Lower leg skin (tissue), 4 donors: ENCODE measurements at regions not wholly inside any gene's neighbourhood (a gene's known extent, or its start where the extent isn't known, plus 50 kb on each side); places are given as distances from the start of the nearest gene placed in this dataset.

ENCODE experiments used
- DNase-seq, 2 donors: peaks; one replicate each; pipeline ENCODE4 v3.0.0-alpha.2; 2019; ENCODE audit warnings: low spot score in 2 of 2
- H3K4me3 ChIP-seq: fragments of 200-600 bp; sonication (generic); 2 replicates; pipeline ENCODE4 v1.5.1; 2017; ENCODE audit warnings: mild to moderate bottlenecking, low read depth; ENCODE audit not compliant: poor library complexity, severe bottlenecking
- CTCF ChIP-seq, 3 donors: fragments of 450-650 bp; IDR thresholded peaks; one replicate each; pipeline ENCODE4 v1.5.1; 2016; ENCODE audit warnings: antibody characterized with exemption in 3 of 3, mild to moderate bottlenecking in 3 of 3, moderate library complexity in 2 of 3
- POLR2A ChIP-seq, 2 donors: fragments of 450-650 bp; IDR thresholded peaks; one replicate each; pipeline ENCODE4 v1.6.1; 2016 to 2017; ENCODE audit warnings: antibody characterized with exemption in 2 of 2, mild to moderate bottlenecking in 1 of 2, moderate library complexity in 1 of 2
- WGBS, 2 donors: methylation state at CpG; one replicate each; pipeline ENCODE4 v1.1.5; 2018; 5-methylcytosine and 5-hydroxymethylcytosine counted together
- intact Hi-C: fragments of 100-400 bp; cut with DNase I; formaldehyde crosslinking; loops from one replicate; pipeline ENCODE4 v1.15.0; 2023; ENCODE audit warnings: low total_unique reads

GRCh38 chr6:3603340-3604130, 146.7 kb upstream of the SLC22A23 start:
- WGBS, 2 donors, result 90% methylated on average over 5 of the region's 5 CpGs
- TF ChIP-seq CTCF (IDR thresholded peaks at IDR 0.05) (no peak), POLR2A (IDR thresholded peaks at IDR 0.05) (no peak)

GRCh38 chr6:3601570-3601969, 144.7 kb upstream of the SLC22A23 start:
- intact Hi-C loops, result no loop called here
- TF ChIP-seq POLR2A (IDR thresholded peaks at IDR 0.05), result no peak
- no peak for TF ChIP-seq CTCF (IDR thresholded peaks at IDR 0.05)
- DNase-seq, result no peak
- no peak overlapping the region for H3K4me3 ChIP-seq
- 94 to 96% methylated on average over 3 of the region's 3 CpGs for WGBS, 2 donors

More at GRCh38 chr6:3603340-3604130, 146.7 kb upstream of the SLC22A23 start:
- DNase-seq, result no peak
- H3K4me3 ChIP-seq, result no peak overlapping the region
- intact Hi-C loops, result no loop called here

- 87 to 94% methylated on average over 4 of the region's 4 CpGs for WGBS, 2 donors
- DNase-seq, result no peak
- no peak overlapping the region for H3K4me3 ChIP-seq
- intact Hi-C loops, result no loop called here
- no peak for TF ChIP-seq CTCF (IDR thresholded peaks at IDR 0.05)
- no peak for TF ChIP-seq POLR2A (IDR thresholded peaks at IDR 0.05)
These were observed 140.7 kb upstream of the SLC22A23 start for GRCh38 chr6:3597500-3598064.

- H3K4me3 ChIP-seq, result no peak overlapping the region
- 39 to 50% methylated on average over 6 of the region's 6 CpGs for WGBS, 2 donors
- intact Hi-C loops, result no loop called here
- TF ChIP-seq POLR2A (IDR thresholded peaks at IDR 0.05) (no peak), CTCF (IDR thresholded peaks at IDR 0.05) (no peak)
- no peak for DNase-seq
These were observed 139.9 kb upstream of the SLC22A23 start for GRCh38 chr6:3596766-3597165.

- H3K4me3 ChIP-seq, result no peak overlapping the region
- 93 to 98% methylated on average over 2 of the region's 2 CpGs for WGBS, 2 donors
- no peak for DNase-seq
- intact Hi-C loops, result no loop called here
- TF ChIP-seq CTCF (IDR thresholded peaks at IDR 0.05), result no peak
- TF ChIP-seq POLR2A (IDR thresholded peaks at IDR 0.05), result no peak
These were observed 137.4 kb upstream of the SLC22A23 start for GRCh38 chr6:3594201-3594600.
